Sigmoid colon (tissue), 6 donors: ENCODE measurements at regions not wholly inside any gene's neighbourhood (a gene's known extent, or its start where the extent isn't known, plus 50 kb on each side); places are given as distances from the start of the nearest gene placed in this dataset.

Source experiments
- DNase-seq: peaks from one replicate; pipeline ENCODE4 v3.0.0-alpha.2; 2019
- H3K27ac ChIP-seq, 4 donors: fragments of 200-600 bp; sonication (generic); one replicate each; pipeline ENCODE4 v1.5.1; 2016 to 2019; ENCODE audit warnings: mild to moderate bottlenecking in 1 of 4
- H3K27me3 ChIP-seq, 3 donors: fragments of 200-600 bp; sonication (generic); one replicate each; pipeline ENCODE4 v1.5.1; 2019; ENCODE audit warnings: mild to moderate bottlenecking in 1 of 3
- H3K36me3 ChIP-seq, 4 donors: fragments of 200-600 bp; sonication (generic); one replicate each; pipeline ENCODE4 v1.5.1; 2016 to 2019
- H3K4me1 ChIP-seq, 4 donors: fragments of 200-600 bp; sonication (generic); one replicate each; pipeline ENCODE4 v1.5.1; 2017 to 2019
- H3K4me3 ChIP-seq, 4 donors: fragments of 200-600 bp; sonication (generic); one replicate each; pipeline ENCODE4 v1.5.1; 2017 to 2019; ENCODE audit warnings: mild to moderate bottlenecking in 2 of 4, moderate library complexity in 1 of 4
- H3K9me3 ChIP-seq, 4 donors: fragments of 200-600 bp in 3 of 4; sonication (generic) in 3 of 4; one replicate each; pipeline versions ENCODE4 v1.5.1 to v1.6.1; 2013 to 2019
- EP300 ChIP-seq, 4 donors: sonication (generic); formaldehyde crosslinking; IDR thresholded peaks; one replicate each; pipeline ENCODE4 v1.6.1; 2017; ENCODE audit warnings: antibody characterized with exemption in 4 of 4
- POLR2A ChIP-seq, 2 donors: fragments of 450-650 bp; IDR thresholded peaks; one replicate each; pipeline ENCODE4 v1.6.1; 2016; ENCODE audit warnings: antibody characterized with exemption in 2 of 2, mild to moderate bottlenecking in 2 of 2, moderate library complexity in 2 of 2
- POLR2AphosphoS5 ChIP-seq, 4 donors: sonication (generic); formaldehyde crosslinking; IDR thresholded peaks; one replicate each; pipeline ENCODE4 v1.6.1; 2017; ENCODE audit warnings: antibody characterized with exemption in 4 of 4
- WGBS, 2 donors: extraction: QIAGEN DNeasy Blood & Tissue Kit; methylation state at CpG; one replicate each; pipeline ENCODE4 v1.1.7; 2013; 5-methylcytosine and 5-hydroxymethylcytosine counted together
- intact Hi-C: fragments of 100-400 bp; cut with DNase I; formaldehyde crosslinking; loops from one replicate; pipeline ENCODE4 v1.15.1; 2023
- TF ChIP-seq, protein P1 (sequence below), 4 experiments: fragments of 450-650 bp in 3 of 4; fragments of 200-600 bp in 1 of 4; IDR thresholded peaks; one replicate each; pipeline ENCODE4 v1.5.1; 2016 to 2019; ENCODE audit warnings: antibody characterized with exemption in 4 of 4, mild to moderate bottlenecking in 3 of 4, moderate library complexity in 2 of 4
- donor health status: healthy with polysubstance abuse.
- donor health status: healthy.

GRCh38 chr20:55540486-55540885 is 464.8 kb downstream of the CBLN4 start:
- Histone ChIP-seq H3K9me3 (no peaks in the 10 kb centered on the region), H3K27me3 (no peaks in the 10 kb centered on the region), H3K36me3 (no peaks in the 10 kb centered on the region), H3K4me3 (no peak overlapping the region), H3K27ac (no peak overlapping the region), H3K4me1 (no peaks in the 10 kb centered on the region)
- intact Hi-C loops: no loop called here
- TF ChIP-seq, protein P1, sequence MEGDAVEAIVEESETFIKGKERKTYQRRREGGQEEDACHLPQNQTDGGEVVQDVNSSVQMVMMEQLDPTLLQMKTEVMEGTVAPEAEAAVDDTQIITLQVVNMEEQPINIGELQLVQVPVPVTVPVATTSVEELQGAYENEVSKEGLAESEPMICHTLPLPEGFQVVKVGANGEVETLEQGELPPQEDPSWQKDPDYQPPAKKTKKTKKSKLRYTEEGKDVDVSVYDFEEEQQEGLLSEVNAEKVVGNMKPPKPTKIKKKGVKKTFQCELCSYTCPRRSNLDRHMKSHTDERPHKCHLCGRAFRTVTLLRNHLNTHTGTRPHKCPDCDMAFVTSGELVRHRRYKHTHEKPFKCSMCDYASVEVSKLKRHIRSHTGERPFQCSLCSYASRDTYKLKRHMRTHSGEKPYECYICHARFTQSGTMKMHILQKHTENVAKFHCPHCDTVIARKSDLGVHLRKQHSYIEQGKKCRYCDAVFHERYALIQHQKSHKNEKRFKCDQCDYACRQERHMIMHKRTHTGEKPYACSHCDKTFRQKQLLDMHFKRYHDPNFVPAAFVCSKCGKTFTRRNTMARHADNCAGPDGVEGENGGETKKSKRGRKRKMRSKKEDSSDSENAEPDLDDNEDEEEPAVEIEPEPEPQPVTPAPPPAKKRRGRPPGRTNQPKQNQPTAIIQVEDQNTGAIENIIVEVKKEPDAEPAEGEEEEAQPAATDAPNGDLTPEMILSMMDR (IDR thresholded peaks at IDR 0.05): no peak
- TF ChIP-seq POLR2AphosphoS5 (IDR thresholded peaks at IDR 0.05) (no peak), EP300 (IDR thresholded peaks at IDR 0.05) (no peak), POLR2A (IDR thresholded peaks at IDR 0.05) (no peak)
- 55 to 66% methylated on average over 3 of the region's 3 CpGs for WGBS, 2 donors
- DNase-seq: no peak

DNA sequence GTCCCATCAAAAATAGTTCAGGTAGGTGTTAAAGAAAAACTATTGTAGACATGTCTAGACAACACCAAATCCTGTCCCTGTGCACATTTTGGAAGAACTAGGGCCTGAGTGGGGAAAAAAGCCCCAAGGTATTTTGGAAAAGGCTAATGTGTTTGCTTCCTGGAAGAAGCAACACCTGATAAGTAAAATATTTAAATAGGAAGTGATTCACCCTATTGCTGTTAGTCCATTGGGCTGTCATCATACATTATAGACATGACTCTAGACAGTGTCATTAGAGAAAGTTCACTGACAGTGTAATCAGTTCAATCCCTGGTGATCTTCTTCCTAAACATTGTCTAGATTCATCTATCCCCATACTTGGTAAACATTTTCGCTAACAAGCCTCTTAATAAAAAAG is 465.3 kb downstream of the CBLN4 start:
- H3K9me3 ChIP-seq: no peaks in the 10 kb centered on the region
- no peaks in the 10 kb centered on the region for H3K27me3 ChIP-seq
- H3K36me3 ChIP-seq: no peaks in the 10 kb centered on the region
- 86 to 89% methylated on average over 1 of the region's 1 CpG for WGBS, 2 donors
- TF ChIP-seq POLR2A (IDR thresholded peaks at IDR 0.05) (no peak), POLR2AphosphoS5 (IDR thresholded peaks at IDR 0.05) (no peak), EP300 (IDR thresholded peaks at IDR 0.05) (no peak)
- TF ChIP-seq, protein P1 (IDR thresholded peaks at IDR 0.05): no peak
- no peak for DNase-seq
- H3K27ac ChIP-seq: no peak overlapping the region
- intact Hi-C loops: no loop called here
- no peak overlapping the region for H3K4me3 ChIP-seq
- H3K4me1 ChIP-seq: no peaks in the 10 kb centered on the region

DNA sequence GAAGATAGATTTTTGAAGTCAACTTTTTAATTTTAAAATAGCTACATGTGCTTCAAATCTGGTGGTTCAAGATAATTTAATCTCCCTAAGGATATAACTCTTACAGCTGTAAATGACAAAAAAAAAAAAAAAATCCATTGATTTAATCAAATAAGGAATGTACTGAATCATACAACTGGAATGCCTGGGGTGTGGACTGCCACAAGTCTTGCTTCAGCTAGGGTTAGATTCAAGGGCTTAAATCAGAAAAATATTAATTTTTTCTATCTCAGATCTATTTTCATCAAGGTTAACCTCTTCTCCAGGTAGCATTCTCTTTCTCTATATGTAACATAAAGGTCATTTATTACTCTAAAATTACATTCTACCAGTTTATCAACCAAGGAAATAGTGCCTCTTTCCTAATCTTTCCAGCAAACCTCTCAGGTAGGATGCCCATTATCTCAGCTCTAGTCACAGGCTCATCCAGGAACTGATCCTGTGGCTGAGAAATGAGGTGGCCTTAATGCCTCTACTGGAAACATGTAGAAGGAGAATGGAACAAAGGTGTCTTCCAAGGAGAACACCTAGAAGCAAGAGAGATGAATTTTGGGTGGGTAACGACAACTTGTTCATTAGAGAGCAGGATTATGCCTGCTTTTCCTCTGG is 466.9 kb downstream of the CBLN4 start:
- H3K36me3 ChIP-seq: no peaks in the 10 kb centered on the region
- no peaks in the 10 kb centered on the region for H3K4me1 ChIP-seq
- H3K4me3 ChIP-seq: no peak overlapping the region
- intact Hi-C loops: no loop called here
- no peak for DNase-seq
- TF ChIP-seq, protein P1 (IDR thresholded peaks at IDR 0.05): no peak
- TF ChIP-seq POLR2AphosphoS5 (IDR thresholded peaks at IDR 0.05) (no peak), POLR2A (IDR thresholded peaks at IDR 0.05) (no peak), EP300 (IDR thresholded peaks at IDR 0.05) (no peak)
- H3K9me3 ChIP-seq: no peaks in the 10 kb centered on the region
- no peaks in the 10 kb centered on the region for H3K27me3 ChIP-seq
- H3K27ac ChIP-seq: no peak overlapping the region
- WGBS, 2 donors: 88 to 94% methylated on average over 1 of the region's 1 CpG

DNA sequence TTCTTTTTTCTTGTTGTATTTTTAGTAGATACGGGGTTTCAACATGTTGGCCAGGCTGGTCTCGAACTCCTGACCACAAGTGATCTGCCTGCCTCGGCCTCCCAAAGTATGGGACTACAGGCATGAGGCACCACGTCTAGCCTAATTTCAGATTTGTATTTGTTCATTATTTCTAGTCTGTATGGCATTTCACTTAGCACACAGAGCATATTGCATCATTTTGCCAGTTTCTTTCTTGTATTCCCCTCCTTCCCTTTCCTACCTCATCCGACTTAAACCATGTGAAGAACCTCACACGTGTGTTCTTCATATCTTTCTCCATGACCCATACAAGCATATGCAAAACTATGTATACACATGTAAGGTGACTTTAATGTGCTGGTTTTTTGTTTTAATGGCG is 470.0 kb downstream of the CBLN4 start:
- Histone ChIP-seq H3K4me3 (no peak overlapping the region), H3K27ac (no peak overlapping the region), H3K4me1 (no peaks in the 10 kb centered on the region), H3K27me3 (no peaks in the 10 kb centered on the region), H3K36me3 (no peaks in the 10 kb centered on the region), H3K9me3 (no peaks in the 10 kb centered on the region)
- TF ChIP-seq POLR2AphosphoS5 (IDR thresholded peaks at IDR 0.05) (no peak), EP300 (IDR thresholded peaks at IDR 0.05) (no peak), POLR2A (IDR thresholded peaks at IDR 0.05) (no peak)
- TF ChIP-seq, protein P1 (IDR thresholded peaks at IDR 0.05): no peak
- intact Hi-C loops: no loop called here
- WGBS, 2 donors: 78 to 79% methylated on average over 7 of the region's 7 CpGs
- DNase-seq: no peak

DNA sequence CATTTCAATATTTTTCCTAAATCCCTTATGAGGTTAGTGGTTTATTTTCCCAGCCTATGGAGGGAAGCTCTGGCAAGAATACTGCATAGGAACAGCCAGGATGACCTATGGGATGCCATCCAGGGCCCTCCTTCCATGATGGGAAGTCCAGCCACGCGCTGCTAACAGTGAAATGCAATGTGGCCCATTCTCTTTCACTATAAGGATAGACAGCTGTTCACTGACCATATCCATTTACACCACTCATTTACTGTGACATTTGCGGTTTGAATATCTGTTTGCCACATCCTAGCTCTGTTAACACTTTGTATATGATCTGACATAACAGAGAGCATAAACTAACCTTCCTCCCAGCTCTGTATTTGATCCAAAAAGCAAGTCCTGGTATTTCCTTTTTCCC is 471.7 kb downstream of the CBLN4 start:
- Histone ChIP-seq H3K4me1 (no peaks in the 10 kb centered on the region), H3K36me3 (no peaks in the 10 kb centered on the region), H3K27ac (no peak overlapping the region), H3K4me3 (no peak overlapping the region), H3K27me3 (no peaks in the 10 kb centered on the region), H3K9me3 (no peaks in the 10 kb centered on the region)
- DNase-seq: no peak
- TF ChIP-seq POLR2AphosphoS5 (IDR thresholded peaks at IDR 0.05) (no peak), POLR2A (IDR thresholded peaks at IDR 0.05) (no peak), EP300 (IDR thresholded peaks at IDR 0.05) (no peak)
- TF ChIP-seq, protein P1 (IDR thresholded peaks at IDR 0.05): no peak
- WGBS, 2 donors: 86 to 87% methylated on average over 3 of the region's 3 CpGs
- intact Hi-C loops: no loop called here
